Activated CD4-positive, alpha-beta T cell treated with anti-CD3 and anti-CD28 coated beads, Interleukin-2, Interleukin-4, amounts not matched to agents 100 ng/mL and 50 ng/mL, durations not matched to agents 16 hours and 8 hours (primary cell): ENCODE measurements at regions not wholly inside any gene's neighbourhood (a gene's known extent, or its start where the extent isn't known, plus 50 kb on each side); places are given as distances from the start of the nearest gene placed in this dataset.
"Not testable (repeated sequence)": the region's sequence is repeated elsewhere in the genome, so short reads cannot be mapped to it uniquely, and the experiment has no call there.

ENCODE experiments used
- DNase-seq: peaks from one replicate; pipeline ENCODE4 v3.0.0-alpha.2; 2020; ENCODE audit warnings: low spot score

GRCh38 chr16:88266935-88267551, 115.7 kb upstream of the ZNF469 start:
- DNase-seq: not testable (repeated sequence)

- DNase-seq: not testable (repeated sequence)
Measured at GRCh38 chr16:88268186-88268970, 114.4 kb upstream of the ZNF469 start.

GRCh38 chr16:88270171-88270790, 112.5 kb upstream of the ZNF469 start:
- DNase-seq: not testable (repeated sequence)

GRCh38 chr16:88271296-88271695, 111.5 kb upstream of the ZNF469 start:
- DNase-seq: not testable (repeated sequence)

GRCh38 chr16:88271776-88272175, 111.0 kb upstream of the ZNF469 start:
- not testable (repeated sequence) for DNase-seq

- DNase-seq: not testable (repeated sequence)
Measured at GRCh38 chr16:88272437-88272836, 110.3 kb upstream of the ZNF469 start.

- not testable (repeated sequence) for DNase-seq
Measured at GRCh38 chr16:88274126-88274750, 108.5 kb upstream of the ZNF469 start.

- DNase-seq: no peak
Measured at GRCh38 chr16:88274847-88275246, 107.9 kb upstream of the ZNF469 start.

GRCh38 chr16:88275336-88276122, 107.2 kb upstream of the ZNF469 start:
- not testable (repeated sequence) for DNase-seq

GRCh38 chr16:88276123-88276588, 106.6 kb upstream of the ZNF469 start:
- not testable (repeated sequence) for DNase-seq

- no peak for DNase-seq
Measured at GRCh38 chr16:88276591-88276990, 106.2 kb upstream of the ZNF469 start.

GRCh38 chr16:88279998-88280397, 102.8 kb upstream of the ZNF469 start:
- no peak for DNase-seq

GRCh38 chr16:88281858-88282563, 100.7 kb upstream of the ZNF469 start:
- DNase-seq: no peak

GRCh38 chr16:88282564-88283395, 100.0 kb upstream of the ZNF469 start:
- no peak for DNase-seq

- DNase-seq: no peak
Measured at GRCh38 chr16:88283596-88283995, 99.2 kb upstream of the ZNF469 start.

- DNase-seq: no peak
Measured at GRCh38 chr16:88284101-88284500, 98.7 kb upstream of the ZNF469 start.

GRCh38 chr16:88284626-88285513, 97.9 kb upstream of the ZNF469 start:
- no peak for DNase-seq

- no peak for DNase-seq
Measured at GRCh38 chr16:88285514-88285822, 97.3 kb upstream of the ZNF469 start.

- no peak for DNase-seq
Measured at GRCh38 chr16:88286301-88286923, 96.3 kb upstream of the ZNF469 start.
